ENCODE measurements at regions not wholly inside any gene's neighbourhood (a gene's known extent, or its start where the extent isn't known, plus 50 kb on each side); places are given as distances from the start of the nearest gene placed in this dataset.
"Not testable (repeated sequence)": the region's sequence is repeated elsewhere in the genome, so short reads cannot be mapped to it uniquely, and the experiment has no call there.

GRCh38 chr16:59880611-59881010 lies 1146.5 kb upstream of the GOT2 start:
- DNase-seq (ENCODE audit: low read depth), result peak; percentile 4

- no peak for DNase-seq (ENCODE audit: low read depth)
Observed at GRCh38 chr16:59878999-59879398, 1144.9 kb upstream of the GOT2 start.

GRCh38 chr16:59878479-59878878 lies 1144.4 kb upstream of the GOT2 start:
- DNase-seq (ENCODE audit: low read depth), result peak; percentile 49

GRCh38 chr16:59864981-59865666 lies 1131.0 kb upstream of the GOT2 start:
- DNase-seq (ENCODE audit: low read depth), result no peak

GRCh38 chr16:59859676-59860402 lies 1125.7 kb upstream of the GOT2 start:
- no peak for DNase-seq (ENCODE audit: low read depth)

- DNase-seq (ENCODE audit: low read depth), result no peak
Observed at GRCh38 chr16:59854846-59855439, 1120.8 kb upstream of the GOT2 start.

GRCh38 chr16:59849716-59850115 lies 1115.6 kb upstream of the GOT2 start:
- DNase-seq (ENCODE audit: low read depth), result no peak

GRCh38 chr16:59848296-59848695 lies 1114.2 kb upstream of the GOT2 start:
- no peak for DNase-seq (ENCODE audit: low read depth)

- DNase-seq (ENCODE audit: low read depth), result no peak
Observed at GRCh38 chr16:59840169-59840568, 1106.1 kb upstream of the GOT2 start.

- DNase-seq (ENCODE audit: low read depth), result no peak
Observed at GRCh38 chr16:59826767-59827166, 1092.7 kb upstream of the GOT2 start.

GRCh38 chr16:59809488-59809887 lies 1075.4 kb upstream of the GOT2 start:
- not testable (repeated sequence) for DNase-seq (ENCODE audit: low read depth)

- peak; percentile 2 for DNase-seq (ENCODE audit: low read depth)
Observed at GRCh38 chr16:59783191-59783590, 1049.1 kb upstream of the GOT2 start.

GRCh38 chr16:59773330-59773729 lies 1039.2 kb upstream of the GOT2 start:
- no peak for DNase-seq (ENCODE audit: low read depth)

- no peak for DNase-seq (ENCODE audit: low read depth)
Observed at GRCh38 chr16:59759296-59759695, 1025.2 kb upstream of the GOT2 start.

- peak; percentile 3 for DNase-seq (ENCODE audit: low read depth)
Observed at GRCh38 chr16:59758848-59759247, 1024.7 kb upstream of the GOT2 start.

- no peak for DNase-seq (ENCODE audit: low read depth)
Observed at GRCh38 chr16:59754854-59755253, 1020.7 kb upstream of the GOT2 start.

- DNase-seq (ENCODE audit: low read depth), result no peak
Observed at GRCh38 chr16:59749662-59750336, 1015.7 kb upstream of the GOT2 start.

GRCh38 chr16:59748531-59748930 lies 1014.4 kb upstream of the GOT2 start:
- no peak for DNase-seq (ENCODE audit: low read depth)

- DNase-seq (ENCODE audit: low read depth), result no peak
Observed at GRCh38 chr16:59743504-59743903, 1009.4 kb upstream of the GOT2 start.

- no peak for DNase-seq (ENCODE audit: low read depth)
Observed at GRCh38 chr16:59740858-59741257, 1006.7 kb upstream of the GOT2 start.

- DNase-seq (ENCODE audit: low read depth), result no peak
Observed at GRCh38 chr16:59737274-59737673, 1003.2 kb upstream of the GOT2 start.

- no peak for DNase-seq (ENCODE audit: low read depth)
Observed at GRCh38 chr16:59733321-59733720, 999.2 kb upstream of the GOT2 start.

- no peak for DNase-seq (ENCODE audit: low read depth)
Observed at GRCh38 chr16:59729613-59730012, 995.5 kb upstream of the GOT2 start.

Measured in iris pigment epithelial cell (primary cell).